ENCODE measurements at regions not wholly inside any gene's neighbourhood (a gene's known extent, or its start where the extent isn't known, plus 50 kb on each side); places are given as distances from the start of the nearest gene placed in this dataset.
A peak's percentile ranks its signal among the peaks of the same experiment; 100 is the strongest.

DNA sequence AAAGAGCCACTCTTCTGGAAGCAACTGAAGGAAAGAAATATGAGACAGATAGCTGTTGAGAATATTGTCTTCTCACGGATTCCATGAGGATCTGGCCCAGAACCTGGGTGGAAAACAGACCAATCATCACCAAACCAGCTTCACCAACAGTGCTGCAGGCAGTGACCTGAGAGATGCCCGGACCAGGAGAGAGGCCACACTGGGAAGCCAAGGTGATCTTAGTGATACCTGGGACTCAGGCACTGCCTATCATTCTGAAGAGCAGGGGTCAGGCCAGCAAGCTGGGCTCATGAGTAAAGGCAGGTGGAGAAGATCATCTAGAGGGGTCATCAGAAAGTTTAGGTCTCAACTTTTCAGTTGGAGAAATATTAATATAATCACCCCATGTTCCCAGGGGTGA lies 595.8 kb upstream of the CADM1 start:
- no peak overlapping the region for H2AK5ac ChIP-seq (ENCODE audit: low read depth, low read length)
- no peaks in the 10 kb centered on the region for H3K36me3 ChIP-seq (replicated peaks in 1 of 2; ENCODE audit: control insufficient read depth in 2 of 2, insufficient read depth in 2 of 2, low read length in 2 of 2)
- peak overlapping the region; percentile 46 for H3K18ac ChIP-seq (ENCODE audit: low read length)
- H3K4me2 ChIP-seq (ENCODE audit: insufficient read depth, low read length, poor library complexity, severe bottlenecking) = no peak overlapping the region
- H3K27me3 ChIP-seq (ENCODE audit: control insufficient read depth in 3 of 3, insufficient read depth in 3 of 3, low read depth in 1 of 3, low read length in 3 of 3) = peaks cover 0 to 7% (median 0%) of the 10 kb centered on the region in 3 experiments
- no peak overlapping the region for H3K27ac ChIP-seq (replicated peaks; ENCODE audit: low read length)
- peaks cover 0 to 14% of the 10 kb centered on the region in 2 donors for H3K4me1 ChIP-seq (ENCODE audit: control insufficient read depth in 2 of 2, insufficient read depth in 1 of 2, low read depth in 1 of 2, low read length in 2 of 2)
- H3K4ac ChIP-seq (ENCODE audit: low read length) = no peak overlapping the region
- no peak for DNase-seq (ENCODE audit: low spot score)
- no peak overlapping the region for H2BK15ac ChIP-seq (ENCODE audit: low read length)
- H3K79me1 ChIP-seq (ENCODE audit: low read depth, low read length) = no peaks in the 10 kb centered on the region
- no peak overlapping the region for H2AFZ ChIP-seq (ENCODE audit: low read length)
- no peak overlapping the region for H4K8ac ChIP-seq (ENCODE audit: low read depth, low read length)
- H2BK12ac ChIP-seq (ENCODE audit: low read length) = no peak overlapping the region
- H3K4me3 ChIP-seq (ENCODE audit: low read length in 2 of 2) = no peak overlapping the region
- no peak overlapping the region for H3K23ac ChIP-seq (ENCODE audit: low read depth, low read length, poor library complexity)
- no CpG with 5 or more reads among the region's 2 CpGs for WGBS, 2 donors (ENCODE audit: extremely low coverage in 2 of 2, insufficient read length in 2 of 2, insufficient replicate concordance in 1 of 2)
- no peaks in the 10 kb centered on the region for H3K9me3 ChIP-seq (replicated peaks in 1 of 2; ENCODE audit: control insufficient read depth in 2 of 2, insufficient read depth in 1 of 2, low read depth in 1 of 2, low read length in 2 of 2)
- H3K14ac ChIP-seq (ENCODE audit: low read length) = no peak overlapping the region
- H2BK5ac ChIP-seq (ENCODE audit: low read length) = no peak overlapping the region
- H3K9ac ChIP-seq (ENCODE audit: low read depth, low read length, poor library complexity) = no peak overlapping the region
- H4K91ac ChIP-seq (ENCODE audit: low read depth, low read length, poor library complexity) = no peak overlapping the region
- no peak overlapping the region for H2BK120ac ChIP-seq (ENCODE audit: low read depth, low read length)

DNA sequence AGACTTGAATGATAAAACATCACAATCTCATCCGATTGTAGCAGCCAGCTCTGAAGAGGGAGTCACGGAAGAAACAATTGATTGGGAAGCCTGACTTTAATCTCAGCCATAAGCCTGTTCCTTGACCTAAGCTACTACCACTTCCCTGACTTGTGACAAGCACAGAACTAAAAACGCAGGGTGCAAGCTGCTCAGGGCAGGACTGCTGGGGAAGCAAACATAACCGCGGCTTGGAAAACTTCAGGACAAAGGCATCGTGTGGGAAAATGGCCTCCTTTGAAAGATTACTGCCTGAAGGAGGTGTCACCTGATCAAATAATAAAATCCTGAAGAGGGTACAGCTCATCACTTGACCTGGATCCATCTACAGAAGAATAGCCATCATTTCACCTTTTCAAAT lies 595.3 kb upstream of the CADM1 start:
- H3K18ac ChIP-seq (ENCODE audit: low read length) = no peak overlapping the region
- H2BK15ac ChIP-seq (ENCODE audit: low read length) = no peak overlapping the region
- no peak overlapping the region for H2BK12ac ChIP-seq (ENCODE audit: low read length)
- no peak overlapping the region for H2AK5ac ChIP-seq (ENCODE audit: low read depth, low read length)
- H3K9me3 ChIP-seq (replicated peaks in 1 of 2; ENCODE audit: control insufficient read depth in 2 of 2, insufficient read depth in 1 of 2, low read depth in 1 of 2, low read length in 2 of 2) = no peaks in the 10 kb centered on the region
- no peak overlapping the region for H3K4me3 ChIP-seq (ENCODE audit: low read length in 2 of 2)
- H3K36me3 ChIP-seq (replicated peaks in 1 of 2; ENCODE audit: control insufficient read depth in 2 of 2, insufficient read depth in 2 of 2, low read length in 2 of 2) = no peaks in the 10 kb centered on the region
- no peak overlapping the region for H3K4ac ChIP-seq (ENCODE audit: low read length)
- no peak overlapping the region for H2BK120ac ChIP-seq (ENCODE audit: low read depth, low read length)
- no peak overlapping the region for H3K23ac ChIP-seq (ENCODE audit: low read depth, low read length, poor library complexity)
- WGBS, 2 donors (ENCODE audit: extremely low coverage in 2 of 2, insufficient read length in 2 of 2, insufficient replicate concordance in 1 of 2) = no CpG with 5 or more reads among the region's 6 CpGs
- H3K4me1 ChIP-seq (ENCODE audit: control insufficient read depth in 2 of 2, insufficient read depth in 1 of 2, low read depth in 1 of 2, low read length in 2 of 2) = peaks cover 0 to 14% of the 10 kb centered on the region in 2 donors
- H3K27me3 ChIP-seq (ENCODE audit: control insufficient read depth in 3 of 3, insufficient read depth in 3 of 3, low read depth in 1 of 3, low read length in 3 of 3) = peaks cover 0 to 7% (median 0%) of the 10 kb centered on the region in 3 experiments
- H4K91ac ChIP-seq (ENCODE audit: low read depth, low read length, poor library complexity) = no peak overlapping the region
- no peak overlapping the region for H2AFZ ChIP-seq (ENCODE audit: low read length)
- H3K4me2 ChIP-seq (ENCODE audit: insufficient read depth, low read length, poor library complexity, severe bottlenecking) = no peak overlapping the region
- H3K9ac ChIP-seq (ENCODE audit: low read depth, low read length, poor library complexity) = no peak overlapping the region
- no peak overlapping the region for H3K27ac ChIP-seq (replicated peaks; ENCODE audit: low read length)
- H3K79me1 ChIP-seq (ENCODE audit: low read depth, low read length) = no peaks in the 10 kb centered on the region
- H4K8ac ChIP-seq (ENCODE audit: low read depth, low read length) = no peak overlapping the region
- DNase-seq (ENCODE audit: low spot score) = no peak
- H2BK5ac ChIP-seq (ENCODE audit: low read length) = no peak overlapping the region
- H3K14ac ChIP-seq (ENCODE audit: low read length) = no peak overlapping the region

DNA sequence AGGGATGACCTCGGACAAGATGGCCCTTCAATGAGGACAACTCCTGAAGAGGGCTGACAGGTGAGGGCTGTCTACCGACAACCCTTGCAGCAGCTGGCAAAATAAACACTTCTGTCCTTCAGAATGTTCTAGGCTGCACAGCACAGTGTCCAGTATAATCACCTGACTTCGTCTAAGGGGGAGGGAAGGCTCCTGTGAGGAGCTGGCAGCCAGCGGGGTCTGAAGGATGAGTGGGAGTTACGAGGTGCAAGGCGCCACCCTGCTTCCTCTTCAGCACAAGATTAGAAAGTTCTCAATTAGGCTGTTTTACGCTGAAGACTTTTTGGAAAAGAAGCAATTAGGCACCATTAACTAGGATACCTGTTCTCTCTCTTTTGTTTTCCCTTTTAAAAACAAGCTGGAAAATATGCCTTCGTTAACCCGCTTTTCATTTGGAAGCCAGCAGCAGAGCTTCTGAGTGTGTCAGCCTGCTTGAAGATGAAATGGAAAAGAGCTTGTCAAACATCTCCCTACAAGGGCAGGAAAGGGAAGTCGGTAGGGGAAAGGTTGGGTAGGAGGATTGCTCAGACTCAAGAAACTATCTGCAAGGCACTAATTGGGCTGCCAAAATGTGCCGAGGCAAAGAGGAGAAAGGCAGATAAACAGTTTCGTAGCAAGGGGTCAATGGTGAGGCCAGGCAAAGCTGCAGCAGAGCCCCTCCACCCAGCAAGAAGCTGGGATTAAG lies 592.2 kb upstream of the CADM1 start:
- Histone ChIP-seq H3K79me1 (ENCODE audit: low read depth, low read length) (no peaks in the 10 kb centered on the region), H3K9me3 (replicated peaks in 1 of 2; ENCODE audit: control insufficient read depth in 2 of 2, insufficient read depth in 1 of 2, low read depth in 1 of 2, low read length in 2 of 2) (no peaks in the 10 kb centered on the region), H2BK12ac (ENCODE audit: low read length) (no peak overlapping the region), H3K4me1 (ENCODE audit: control insufficient read depth in 2 of 2, insufficient read depth in 1 of 2, low read depth in 1 of 2, low read length in 2 of 2) (peaks cover 0 to 19% of the 10 kb centered on the region in 2 donors), H2BK5ac (ENCODE audit: low read length) (no peak overlapping the region), H2AK5ac (ENCODE audit: low read depth, low read length) (no peak overlapping the region), H3K23ac (ENCODE audit: low read depth, low read length, poor library complexity) (no peak overlapping the region), H4K91ac (ENCODE audit: low read depth, low read length, poor library complexity) (no peak overlapping the region), H3K14ac (ENCODE audit: low read length) (no peak overlapping the region), H3K4me2 (ENCODE audit: insufficient read depth, low read length, poor library complexity, severe bottlenecking) (no peak overlapping the region), H2BK120ac (ENCODE audit: low read depth, low read length) (no peak overlapping the region), H3K18ac (ENCODE audit: low read length) (no peak overlapping the region), H3K4ac (ENCODE audit: low read length) (no peak overlapping the region), H3K27ac (replicated peaks; ENCODE audit: low read length) (no peak overlapping the region), H3K9ac (ENCODE audit: low read depth, low read length, poor library complexity) (no peak overlapping the region), H2AFZ (ENCODE audit: low read length) (no peak overlapping the region), H4K8ac (ENCODE audit: low read depth, low read length) (no peak overlapping the region), H3K4me3 (ENCODE audit: low read length in 2 of 2) (no peak overlapping the region), H2BK15ac (ENCODE audit: low read length) (no peak overlapping the region), H3K27me3 (ENCODE audit: control insufficient read depth in 3 of 3, insufficient read depth in 3 of 3, low read depth in 1 of 3, low read length in 3 of 3) (peaks cover 0 to 7% (median 0%) of the 10 kb centered on the region in 3 experiments), H3K36me3 (replicated peaks in 1 of 2; ENCODE audit: control insufficient read depth in 2 of 2, insufficient read depth in 2 of 2, low read length in 2 of 2) (no peaks in the 10 kb centered on the region)
- no peak for DNase-seq (ENCODE audit: low spot score)
- no CpG with 5 or more reads among the region's 12 CpGs for WGBS, 2 donors (ENCODE audit: extremely low coverage in 2 of 2, insufficient read length in 2 of 2, insufficient replicate concordance in 1 of 2)

DNA sequence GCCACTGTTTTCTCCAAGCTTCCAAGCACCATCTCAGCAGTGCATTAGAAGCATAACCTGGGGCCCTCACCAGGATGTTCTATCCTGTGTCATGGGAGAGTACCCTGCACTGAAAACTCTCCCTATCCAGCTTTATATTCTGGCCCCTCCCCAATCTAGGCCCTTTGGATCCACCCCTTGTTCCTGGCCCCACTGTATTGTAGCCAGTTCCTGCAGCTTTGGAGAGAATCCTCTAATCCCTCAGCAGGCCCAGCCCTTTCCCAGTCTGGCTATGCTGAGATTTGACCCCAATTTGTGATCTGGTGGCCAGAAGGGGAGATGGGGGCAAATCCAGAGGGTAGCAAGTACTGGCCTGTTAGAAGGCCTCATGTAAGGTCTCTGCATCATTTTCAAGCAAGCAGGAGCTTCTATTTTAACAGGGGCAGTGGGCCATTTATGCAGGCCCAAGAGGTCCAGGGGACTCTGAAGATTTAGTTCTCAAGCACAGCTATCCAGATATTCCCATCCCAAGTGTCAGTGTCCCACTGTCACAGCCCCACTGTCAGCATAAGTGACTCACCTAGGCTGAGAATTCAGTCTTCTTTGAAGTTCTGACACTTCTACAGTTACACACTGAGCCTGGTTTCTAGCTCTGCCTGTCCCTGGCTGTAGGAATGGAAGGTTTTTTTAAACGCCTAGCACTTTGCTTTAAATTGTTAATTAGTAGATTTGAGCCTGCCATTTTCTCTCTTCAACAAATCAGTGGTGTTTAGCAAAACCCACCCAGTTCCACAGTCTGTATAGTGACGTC lies 589.5 kb upstream of the CADM1 start:
- no peaks in the 10 kb centered on the region for H3K79me1 ChIP-seq (ENCODE audit: low read depth, low read length)
- H2BK12ac ChIP-seq (ENCODE audit: low read length) = no peak overlapping the region
- no peaks in the 10 kb centered on the region for H3K36me3 ChIP-seq (replicated peaks in 1 of 2; ENCODE audit: control insufficient read depth in 2 of 2, insufficient read depth in 2 of 2, low read length in 2 of 2)
- H3K27ac ChIP-seq (replicated peaks; ENCODE audit: low read length) = no peak overlapping the region
- H3K27me3 ChIP-seq (ENCODE audit: control insufficient read depth in 3 of 3, insufficient read depth in 3 of 3, low read depth in 1 of 3, low read length in 3 of 3) = peaks cover 0 to 3% (median 0%) of the 10 kb centered on the region in 3 experiments
- H4K8ac ChIP-seq (ENCODE audit: low read depth, low read length) = no peak overlapping the region
- no peak overlapping the region for H3K14ac ChIP-seq (ENCODE audit: low read length)
- no peak overlapping the region for H3K4me3 ChIP-seq (ENCODE audit: low read length in 2 of 2)
- H2BK5ac ChIP-seq (ENCODE audit: low read length) = no peak overlapping the region
- H3K9me3 ChIP-seq (replicated peaks in 1 of 2; ENCODE audit: control insufficient read depth in 2 of 2, insufficient read depth in 1 of 2, low read depth in 1 of 2, low read length in 2 of 2) = no peaks in the 10 kb centered on the region
- no peak overlapping the region for H2AFZ ChIP-seq (ENCODE audit: low read length)
- no peak overlapping the region for H3K23ac ChIP-seq (ENCODE audit: low read depth, low read length, poor library complexity)
- no peak overlapping the region for H2BK120ac ChIP-seq (ENCODE audit: low read depth, low read length)
- peaks cover 0 to 17% of the 10 kb centered on the region in 2 donors for H3K4me1 ChIP-seq (ENCODE audit: control insufficient read depth in 2 of 2, insufficient read depth in 1 of 2, low read depth in 1 of 2, low read length in 2 of 2)
- DNase-seq (ENCODE audit: low spot score) = no peak
- H3K4ac ChIP-seq (ENCODE audit: low read length) = no peak overlapping the region
- no peak overlapping the region for H2AK5ac ChIP-seq (ENCODE audit: low read depth, low read length)
- H4K91ac ChIP-seq (ENCODE audit: low read depth, low read length, poor library complexity) = no peak overlapping the region
- H2BK15ac ChIP-seq (ENCODE audit: low read length) = no peak overlapping the region
- H3K18ac ChIP-seq (ENCODE audit: low read length) = peak overlapping the region; percentile 29
- H3K4me2 ChIP-seq (ENCODE audit: insufficient read depth, low read length, poor library complexity, severe bottlenecking) = no peak overlapping the region
- H3K9ac ChIP-seq (ENCODE audit: low read depth, low read length, poor library complexity) = no peak overlapping the region
- no CpG with 5 or more reads among the region's 2 CpGs for WGBS, 2 donors (ENCODE audit: extremely low coverage in 2 of 2, insufficient read length in 2 of 2, insufficient replicate concordance in 1 of 2)

All from neuronal stem cell (in vitro differentiated cells).